DND-41 (cell line): ENCODE measurements at regions not wholly inside any gene's neighbourhood (a gene's known extent, or its start where the extent isn't known, plus 50 kb on each side); places are given as distances from the start of the nearest gene placed in this dataset.

Experiments
- EZH2 ChIP-seq: IDR thresholded peaks from 3 replicates; pipeline ENCODE4 v1.6.1; 2012; ENCODE audit warnings: borderline replicate concordance, low read depth, mild to moderate bottlenecking, moderate library complexity, low read length, inconsistent platforms; ENCODE audit not compliant: severe bottlenecking
- TF ChIP-seq, protein P1 (sequence below): IDR thresholded peaks from 2 replicates; pipeline ENCODE4 v1.5.1; 2012; ENCODE audit warnings: borderline replicate concordance, low read length, moderate library complexity, mild to moderate bottlenecking; ENCODE audit not compliant: poor library complexity, severe bottlenecking; ENCODE audit errors: extremely low read depth

DNA sequence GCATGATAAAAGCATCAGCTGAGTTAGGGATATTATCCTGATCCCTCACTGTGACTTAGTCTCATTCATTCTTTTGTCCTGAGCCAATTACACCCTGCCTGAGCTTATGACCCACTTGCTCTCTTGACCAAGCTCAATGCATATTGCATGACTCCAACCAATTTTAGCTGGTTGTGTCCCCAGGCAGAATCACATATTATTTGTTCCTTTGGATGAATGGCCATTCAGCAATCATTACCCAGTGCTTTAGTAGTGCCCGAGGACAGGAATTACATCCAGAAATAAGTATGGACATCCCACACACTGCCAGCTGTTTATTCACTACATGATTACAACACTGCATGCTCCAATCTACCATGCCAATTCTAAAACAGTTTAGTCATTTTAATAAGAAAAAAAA, 322.5 kb downstream of the ZBBX start:
- TF ChIP-seq, protein P1, sequence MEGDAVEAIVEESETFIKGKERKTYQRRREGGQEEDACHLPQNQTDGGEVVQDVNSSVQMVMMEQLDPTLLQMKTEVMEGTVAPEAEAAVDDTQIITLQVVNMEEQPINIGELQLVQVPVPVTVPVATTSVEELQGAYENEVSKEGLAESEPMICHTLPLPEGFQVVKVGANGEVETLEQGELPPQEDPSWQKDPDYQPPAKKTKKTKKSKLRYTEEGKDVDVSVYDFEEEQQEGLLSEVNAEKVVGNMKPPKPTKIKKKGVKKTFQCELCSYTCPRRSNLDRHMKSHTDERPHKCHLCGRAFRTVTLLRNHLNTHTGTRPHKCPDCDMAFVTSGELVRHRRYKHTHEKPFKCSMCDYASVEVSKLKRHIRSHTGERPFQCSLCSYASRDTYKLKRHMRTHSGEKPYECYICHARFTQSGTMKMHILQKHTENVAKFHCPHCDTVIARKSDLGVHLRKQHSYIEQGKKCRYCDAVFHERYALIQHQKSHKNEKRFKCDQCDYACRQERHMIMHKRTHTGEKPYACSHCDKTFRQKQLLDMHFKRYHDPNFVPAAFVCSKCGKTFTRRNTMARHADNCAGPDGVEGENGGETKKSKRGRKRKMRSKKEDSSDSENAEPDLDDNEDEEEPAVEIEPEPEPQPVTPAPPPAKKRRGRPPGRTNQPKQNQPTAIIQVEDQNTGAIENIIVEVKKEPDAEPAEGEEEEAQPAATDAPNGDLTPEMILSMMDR: no peak
- TF ChIP-seq EZH2: no peak
